ENCODE measurements at regions not wholly inside any gene's neighbourhood (a gene's known extent, or its start where the extent isn't known, plus 50 kb on each side); places are given as distances from the start of the nearest gene placed in this dataset.

GRCh38 chr18:62458868-62459716, 63.7 kb upstream of the ZCCHC2 start:
- TF ChIP-seq FOXM1 (IDR thresholded peaks at IDR 0.05; ENCODE audit: borderline replicate concordance) (no peak), ZNF384 (IDR thresholded peaks at IDR 0.05) (no peak), ARNT (IDR thresholded peaks at IDR 0.05) (no peak), L3MBTL2 (conservative IDR thresholded peaks at IDR 0.05) (no peak), PKNOX1 (IDR thresholded peaks at IDR 0.05) (no peak), FOXA1 (IDR thresholded peaks at IDR 0.05) (no peak), CTBP1 (IDR thresholded peaks at IDR 0.05; ENCODE audit: borderline replicate concordance) (no peak), TARDBP (IDR thresholded peaks at IDR 0.05) (no peak)
